HCT116 (cell line): ENCODE measurements at regions not wholly inside any gene's neighbourhood (a gene's known extent, or its start where the extent isn't known, plus 50 kb on each side); places are given as distances from the start of the nearest gene placed in this dataset.

Source experiments
- EZH2 ChIP-seq: fragments of 200-600 bp; sonication (generic); IDR thresholded peaks from 2 replicates; pipeline ENCODE4 v1.6.1; 2017; ENCODE audit warnings: antibody characterized with exemption, mixed run types
- POLR2A ChIP-seq: IDR thresholded peaks from 2 replicates; pipeline ENCODE4 v1.7.0; 2011; ENCODE audit warnings: borderline replicate concordance; ENCODE audit not compliant: insufficient read depth, insufficient read length; ENCODE audit errors: extremely low read depth

DNA sequence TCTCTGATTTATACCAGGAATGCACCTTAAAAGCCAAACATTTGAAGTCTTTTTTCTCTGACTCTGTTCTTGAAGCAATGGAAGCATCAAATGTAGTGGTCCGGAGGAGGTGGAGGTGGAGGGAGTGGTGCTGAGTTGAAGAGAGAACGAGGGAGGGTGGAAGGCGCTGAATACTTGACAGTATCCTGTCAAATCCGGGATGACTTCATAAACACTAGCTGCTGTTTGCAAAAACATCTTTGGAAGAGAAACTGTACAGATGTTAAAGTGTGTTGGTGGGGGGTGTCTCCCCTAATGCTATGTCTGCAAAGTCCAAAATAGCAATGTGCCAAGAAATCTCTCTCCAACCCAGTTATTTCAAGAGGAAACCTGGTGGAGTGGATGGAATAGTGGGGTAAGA lies 328.5 kb upstream of the AUTS2 start:
- TF ChIP-seq POLR2A (no peak), EZH2 (no peak)
